ENCODE measurements at regions not wholly inside any gene's neighbourhood (a gene's known extent, or its start where the extent isn't known, plus 50 kb on each side); places are given as distances from the start of the nearest gene placed in this dataset.

- H3K9me2 ChIP-seq (replicated peaks; ENCODE audit: control insufficient read depth, low read length): no peaks in the 10 kb centered on the region
- no peak overlapping the region for H3K4me3 ChIP-seq (ENCODE audit: low read length)
- H4K20me1 ChIP-seq (ENCODE audit: control insufficient read depth, insufficient read depth, low read depth, low read length): no peaks in the 10 kb centered on the region
- no peak overlapping the region for H3K27ac ChIP-seq (ENCODE audit: low read depth, low read length)
- no peaks in the 10 kb centered on the region for H3K36me3 ChIP-seq (ENCODE audit: control insufficient read depth, low read length)
- TF ChIP-seq EZH2phosphoT487 (IDR thresholded peaks at IDR 0.05; ENCODE audit: borderline replicate concordance, low read length): no peak
- TF ChIP-seq CTCF (IDR thresholded peaks at IDR 0.05; ENCODE audit: low read depth, low read length, poor library complexity, severe bottlenecking): no peak
- no peak overlapping the region for H3K4me2 ChIP-seq (ENCODE audit: low read length)
- no peaks in the 10 kb centered on the region for H3F3A ChIP-seq (ENCODE audit: control insufficient read depth, insufficient read depth)
- no peaks in the 10 kb centered on the region for H3K79me2 ChIP-seq (ENCODE audit: control insufficient read depth, low read length)
- no peaks in the 10 kb centered on the region for H3K4me1 ChIP-seq (ENCODE audit: control insufficient read depth, low read length)
- no peaks in the 10 kb centered on the region for H3K9me3 ChIP-seq (ENCODE audit: control insufficient read depth, insufficient read depth, low read length)
- H3K27me3 ChIP-seq (ENCODE audit: control insufficient read depth, low read length): no peaks in the 10 kb centered on the region
Measured at GRCh38 chr1:8211883-8212579, 105.9 kb upstream of the SLC45A1 start.

DNA sequence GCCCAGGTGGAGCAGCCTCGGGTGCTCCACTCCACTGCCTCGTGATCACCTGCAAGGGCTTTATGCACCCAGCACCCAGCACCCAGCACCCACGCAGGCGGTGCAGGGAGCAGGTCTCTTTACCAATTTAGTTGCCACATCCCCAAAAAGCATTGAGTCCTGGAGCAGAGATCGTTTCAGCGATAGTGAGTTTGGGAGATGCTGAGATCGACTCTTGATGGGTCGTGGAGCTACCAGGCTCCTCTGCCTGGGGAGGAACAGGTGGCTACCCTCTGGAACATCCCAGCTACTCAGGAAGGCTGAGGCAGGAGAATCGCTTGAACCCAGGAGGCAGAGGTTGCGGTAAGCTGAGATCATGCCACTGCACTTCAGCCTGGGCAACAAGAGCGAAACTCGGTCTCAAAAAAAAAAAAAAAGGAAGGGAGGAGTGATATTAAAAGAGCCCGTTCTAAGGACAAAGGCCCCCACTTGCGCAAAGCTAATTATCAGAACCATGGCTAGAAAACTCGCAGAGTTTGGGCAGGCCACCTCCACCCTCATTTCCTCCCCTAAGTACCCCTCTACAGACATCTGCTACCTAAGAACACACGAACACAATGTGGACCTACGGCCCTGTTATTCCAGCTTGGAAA, 106.5 kb upstream of the SLC45A1 start:
- H4K20me1 ChIP-seq (ENCODE audit: control insufficient read depth, insufficient read depth, low read depth, low read length): no peaks in the 10 kb centered on the region
- H3K36me3 ChIP-seq (ENCODE audit: control insufficient read depth, low read length): no peaks in the 10 kb centered on the region
- H3K27me3 ChIP-seq (ENCODE audit: control insufficient read depth, low read length): no peaks in the 10 kb centered on the region
- H3K9me2 ChIP-seq (replicated peaks; ENCODE audit: control insufficient read depth, low read length): no peaks in the 10 kb centered on the region
- no peak overlapping the region for H3K4me3 ChIP-seq (ENCODE audit: low read length)
- H3F3A ChIP-seq (ENCODE audit: control insufficient read depth, insufficient read depth): no peaks in the 10 kb centered on the region
- no peaks in the 10 kb centered on the region for H3K79me2 ChIP-seq (ENCODE audit: control insufficient read depth, low read length)
- no peak overlapping the region for H3K27ac ChIP-seq (ENCODE audit: low read depth, low read length)
- H3K4me1 ChIP-seq (ENCODE audit: control insufficient read depth, low read length): no peaks in the 10 kb centered on the region
- no peak overlapping the region for H3K4me2 ChIP-seq (ENCODE audit: low read length)
- no peak for TF ChIP-seq EZH2phosphoT487 (IDR thresholded peaks at IDR 0.05; ENCODE audit: borderline replicate concordance, low read length)
- TF ChIP-seq CTCF (IDR thresholded peaks at IDR 0.05; ENCODE audit: low read depth, low read length, poor library complexity, severe bottlenecking): no peak
- H3K9me3 ChIP-seq (ENCODE audit: control insufficient read depth, insufficient read depth, low read length): no peaks in the 10 kb centered on the region

DNA sequence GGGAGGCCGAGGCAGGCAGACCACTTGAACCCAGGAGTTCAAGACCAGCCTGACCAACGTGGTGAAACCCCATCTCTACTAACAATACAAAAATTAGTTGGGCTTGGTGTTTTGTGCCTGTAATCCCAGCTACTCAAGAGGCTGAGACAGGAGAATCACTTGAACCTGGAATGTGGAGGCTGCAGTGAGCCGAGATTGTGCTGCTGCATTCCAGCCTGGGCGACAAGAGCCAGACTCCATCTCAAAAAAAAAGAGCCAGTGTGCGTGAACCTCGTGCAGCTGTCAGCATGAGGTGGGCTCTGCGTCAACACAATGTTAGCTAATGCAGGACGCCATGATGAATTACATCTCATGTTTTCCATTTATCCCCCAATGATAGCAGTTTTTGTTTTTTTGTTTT, 110.7 kb upstream of the SLC45A1 start:
- Histone ChIP-seq H3K27ac (ENCODE audit: low read depth, low read length) (no peak overlapping the region), H3K9me2 (replicated peaks; ENCODE audit: control insufficient read depth, low read length) (no peaks in the 10 kb centered on the region), H3K36me3 (ENCODE audit: control insufficient read depth, low read length) (no peaks in the 10 kb centered on the region), H4K20me1 (ENCODE audit: control insufficient read depth, insufficient read depth, low read depth, low read length) (no peaks in the 10 kb centered on the region), H3K4me3 (ENCODE audit: low read length) (no peak overlapping the region), H3K27me3 (ENCODE audit: control insufficient read depth, low read length) (no peaks in the 10 kb centered on the region), H3K4me1 (ENCODE audit: control insufficient read depth, low read length) (no peaks in the 10 kb centered on the region), H3F3A (ENCODE audit: control insufficient read depth, insufficient read depth) (no peaks in the 10 kb centered on the region), H3K4me2 (ENCODE audit: low read length) (no peak overlapping the region), H3K79me2 (ENCODE audit: control insufficient read depth, low read length) (no peaks in the 10 kb centered on the region), H3K9me3 (ENCODE audit: control insufficient read depth, insufficient read depth, low read length) (no peaks in the 10 kb centered on the region)
- TF ChIP-seq CTCF (IDR thresholded peaks at IDR 0.05; ENCODE audit: low read depth, low read length, poor library complexity, severe bottlenecking) (no peak), EZH2phosphoT487 (IDR thresholded peaks at IDR 0.05; ENCODE audit: borderline replicate concordance, low read length) (no peak)
